Cardiac septum (tissue), 1 donor: ENCODE measurements at regions not wholly inside any gene's neighbourhood (a gene's known extent, or its start where the extent isn't known, plus 50 kb on each side); places are given as distances from the start of the nearest gene placed in this dataset.

Source experiments
- DNase-seq: peaks from one replicate; pipeline ENCODE4 v3.0.0-alpha.2; 2020; ENCODE audit warnings: low spot score
- intact Hi-C: fragments of 100-400 bp; cut with DNase I; formaldehyde crosslinking; loops from one replicate; pipeline ENCODE4 v1.14.0; 2022
- donor health status: DM: no; HTN: no; CAD: no.

DNA sequence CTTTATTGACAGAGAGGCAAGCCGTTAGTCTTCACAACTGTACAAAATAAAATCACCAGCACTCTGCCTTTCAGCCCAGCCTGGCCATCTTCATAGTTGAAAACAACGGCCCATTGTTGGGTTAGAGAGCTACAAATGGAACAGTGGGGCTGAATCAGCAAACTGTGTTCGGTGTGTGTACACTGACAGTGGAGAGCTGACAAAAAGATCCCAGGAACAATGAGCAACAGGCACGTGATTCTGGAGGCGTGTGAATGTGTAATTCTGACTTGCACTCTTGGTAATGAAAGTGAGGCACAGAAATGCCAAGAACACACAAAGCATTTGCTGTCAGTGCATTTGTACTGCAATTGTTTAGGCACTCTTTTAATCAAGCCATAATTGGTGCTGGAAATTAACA lies 303.7 kb downstream of the WDR11 start:
- intact Hi-C loops = no loop called here
- no peak for DNase-seq

DNA sequence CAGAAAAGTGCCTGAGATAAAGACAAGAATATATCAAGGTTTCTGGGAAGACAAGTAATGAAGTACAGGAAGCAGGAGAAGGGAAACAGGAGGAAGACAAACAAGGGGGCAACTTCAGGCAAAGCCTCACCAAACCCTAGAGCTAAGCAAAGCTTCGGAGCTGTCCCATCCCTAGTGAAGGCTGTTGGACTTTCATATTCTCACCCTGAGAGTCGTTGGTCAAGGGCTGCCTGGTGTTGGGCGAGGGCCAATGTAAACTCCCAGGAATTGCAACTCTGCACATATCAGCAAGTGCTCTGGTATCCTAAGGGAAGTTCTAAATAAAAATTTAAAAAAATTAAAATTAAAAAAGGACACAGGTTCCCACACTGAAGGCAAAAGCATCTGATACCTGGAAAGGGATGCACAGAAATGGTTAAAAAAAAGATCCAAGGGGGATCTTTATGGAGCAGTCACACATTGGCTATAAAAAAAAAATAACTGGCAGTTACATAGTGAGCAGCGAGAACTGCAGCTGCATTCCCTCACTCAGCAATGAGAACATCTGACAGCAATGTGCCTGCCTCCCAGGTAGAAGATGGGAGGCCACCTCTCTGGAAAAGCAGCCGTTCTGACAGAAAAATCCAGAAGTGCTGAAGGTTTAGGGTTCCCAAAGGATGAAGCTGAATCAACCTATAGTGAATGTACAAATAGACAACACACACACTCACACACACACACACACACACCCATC lies 304.7 kb downstream of the WDR11 start:
- DNase-seq = no peak
- intact Hi-C loops = no loop called here

DNA sequence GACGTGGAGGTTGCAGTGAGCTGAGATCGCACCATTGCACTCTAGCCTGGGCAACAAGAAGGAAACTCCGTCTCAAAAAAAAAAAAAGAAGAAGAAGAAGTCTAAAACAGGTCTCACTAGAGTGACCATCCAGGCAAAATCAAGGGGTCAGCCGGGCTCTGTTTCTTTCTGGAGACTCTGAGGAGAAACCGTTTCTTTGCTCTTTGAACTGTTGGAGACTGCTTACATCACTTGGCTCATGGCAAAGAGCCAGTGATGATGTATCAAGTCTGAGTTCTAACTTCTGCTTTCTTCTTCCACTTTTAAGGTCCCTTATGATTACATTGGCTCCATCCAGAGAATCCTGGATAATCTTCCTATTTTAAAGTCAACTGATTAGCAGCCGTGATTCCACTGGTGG lies 306.8 kb downstream of the WDR11 start:
- intact Hi-C loops = no loop called here
- no peak for DNase-seq

DNA sequence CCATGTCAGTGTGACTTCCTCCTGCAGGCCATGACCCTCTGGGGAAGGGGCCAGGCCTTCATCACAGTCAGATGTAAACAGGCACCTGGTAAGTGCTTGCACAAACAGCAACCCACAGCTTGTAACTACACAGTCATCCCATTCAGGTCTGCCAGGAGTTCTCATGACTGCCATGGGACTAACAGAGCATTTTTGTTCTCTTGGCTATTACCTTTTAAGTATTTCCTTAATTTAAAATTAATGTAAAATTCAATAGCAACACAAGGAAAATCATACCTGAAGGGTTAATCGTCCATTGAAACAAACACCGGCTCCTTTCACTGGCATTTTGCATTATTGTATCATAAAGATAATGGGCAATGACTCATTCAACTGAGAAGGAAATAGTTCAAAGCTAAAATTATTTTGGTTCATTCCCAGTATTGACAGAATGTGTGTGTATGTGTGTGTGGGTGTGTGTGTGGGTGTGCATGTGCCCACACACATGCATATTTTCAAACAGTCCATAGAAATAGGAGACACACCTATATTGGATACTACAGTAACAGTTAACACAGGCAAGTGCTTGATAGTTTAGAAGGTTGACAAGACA lies 307.9 kb downstream of the WDR11 start:
- intact Hi-C loops = no loop called here
- no peak for DNase-seq

DNA sequence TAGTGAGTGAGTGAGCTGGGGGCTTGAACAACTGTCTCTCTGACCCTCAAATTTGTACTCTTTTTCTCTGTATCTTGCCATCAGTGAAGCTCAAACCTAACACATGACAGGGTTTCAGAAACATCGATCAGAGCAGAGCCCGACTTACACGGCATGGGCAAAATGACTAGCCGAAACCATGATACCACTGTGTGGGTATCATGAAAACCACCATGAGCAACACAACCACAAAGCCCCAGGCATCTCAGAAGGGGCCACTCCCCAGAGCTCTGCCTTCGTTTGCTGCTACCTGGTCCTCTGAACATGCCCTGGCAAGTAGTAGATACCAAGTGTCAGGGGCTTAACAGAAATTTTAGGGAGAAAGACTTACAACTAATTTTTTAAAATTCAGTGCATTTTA lies 308.5 kb downstream of the WDR11 start:
- intact Hi-C loops = no loop called here
- no peak for DNase-seq

DNA sequence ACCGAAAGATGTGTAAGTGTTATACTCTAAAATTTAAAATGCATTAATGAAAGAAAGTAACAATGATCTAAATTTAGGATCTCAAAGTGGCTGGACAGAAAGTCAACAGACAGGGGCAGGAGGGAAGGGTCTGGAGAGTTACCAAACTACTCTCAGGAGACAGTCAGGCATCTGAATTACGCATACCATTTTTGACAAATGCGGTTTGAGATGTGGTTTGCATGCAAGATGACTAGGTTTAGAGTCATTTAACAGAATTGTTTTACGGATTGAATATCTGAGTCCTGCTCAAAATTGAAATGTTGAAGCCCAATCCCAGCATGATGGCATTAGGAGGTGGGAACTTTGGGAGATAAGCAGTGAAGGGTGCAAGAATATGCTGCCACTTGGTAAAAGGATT lies 314.1 kb downstream of the WDR11 start:
- DNase-seq = no peak
- intact Hi-C loops = no loop called here

DNA sequence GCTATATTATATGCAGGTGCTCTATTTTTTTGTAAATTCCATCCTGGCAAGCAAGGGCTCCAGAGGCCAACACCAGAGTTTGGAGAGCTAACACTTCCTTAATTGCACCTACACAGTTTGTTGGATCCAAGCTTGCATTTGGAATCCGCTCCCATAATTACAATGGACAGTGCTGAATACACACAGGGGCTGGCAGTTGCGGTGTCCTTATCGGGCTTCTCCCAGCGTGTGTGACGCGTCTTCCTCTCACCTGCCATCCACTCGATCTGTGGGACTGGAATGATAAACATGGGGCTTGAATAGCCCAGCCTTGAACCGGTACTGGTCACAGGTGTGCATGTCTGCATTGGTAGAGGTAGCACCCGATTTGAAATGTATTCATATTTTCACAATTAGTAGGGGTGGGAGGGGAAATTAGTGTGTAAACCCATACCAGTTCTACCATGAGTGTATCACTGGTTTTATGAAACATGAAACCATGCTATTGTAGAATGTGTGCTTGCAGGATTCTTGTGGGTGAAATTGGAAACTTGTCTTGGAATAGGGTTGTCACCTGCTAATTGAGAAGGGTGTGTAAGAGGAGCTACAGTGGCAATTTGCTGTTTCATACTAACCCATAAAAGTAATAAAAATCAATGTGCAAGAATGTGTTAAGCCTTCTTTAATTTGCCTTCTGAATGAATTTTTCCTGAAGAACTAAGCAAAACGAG lies 316.5 kb downstream of the WDR11 start:
- DNase-seq = no peak
- intact Hi-C loops = no loop called here

DNA sequence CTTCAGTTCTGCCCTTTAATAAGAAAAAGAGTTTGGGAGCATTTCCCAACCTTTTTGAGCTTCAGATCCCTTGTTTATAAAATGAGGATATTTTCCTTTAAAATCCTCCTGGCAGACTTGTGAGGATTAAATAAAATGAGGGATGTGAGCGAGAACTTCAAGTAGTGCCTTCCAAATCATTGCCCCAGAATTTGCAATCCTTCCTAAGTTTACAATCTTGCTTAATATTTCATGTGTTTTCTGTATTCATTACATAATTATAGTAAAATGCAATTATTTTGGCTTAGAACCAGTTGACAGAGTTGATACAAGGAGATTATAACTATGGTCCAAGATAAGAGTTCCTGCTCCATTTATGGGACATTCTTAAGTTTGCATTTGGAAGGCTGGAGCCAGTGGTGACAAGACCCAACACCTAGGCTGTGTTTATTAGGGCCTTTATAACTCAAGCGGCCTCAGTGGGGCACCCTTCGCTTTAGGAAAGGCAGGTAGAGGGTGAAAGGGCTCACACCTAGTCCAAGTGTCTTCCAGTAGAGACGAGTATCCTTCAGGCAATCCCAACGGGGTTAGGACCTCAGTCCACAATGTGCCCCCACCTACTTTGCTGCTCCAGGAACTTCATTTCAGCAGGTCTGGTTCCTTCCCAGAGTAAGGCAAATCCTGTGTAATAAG lies 317.5 kb downstream of the WDR11 start:
- intact Hi-C loops = no loop called here
- no peak for DNase-seq

DNA sequence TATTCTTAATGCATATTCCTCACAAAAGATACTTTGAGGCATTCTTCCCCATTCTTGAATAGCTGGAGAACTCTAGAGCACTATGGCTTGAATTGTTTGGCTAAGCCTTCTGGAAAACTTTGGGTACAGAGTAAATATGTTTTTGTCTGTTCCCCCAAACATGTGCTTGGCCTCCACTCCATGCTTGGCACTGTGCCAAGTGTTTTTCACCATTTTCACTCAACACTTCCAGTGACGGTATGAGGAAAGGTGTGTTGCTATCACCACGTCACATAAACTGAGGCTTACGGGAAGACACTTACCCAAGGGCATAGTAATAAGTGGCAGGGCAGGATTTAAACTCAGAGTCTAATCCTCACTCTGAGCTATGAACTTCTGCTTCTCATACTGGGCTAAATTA lies 318.2 kb downstream of the WDR11 start:
- no peak for DNase-seq
- intact Hi-C loops = no loop called here

DNA sequence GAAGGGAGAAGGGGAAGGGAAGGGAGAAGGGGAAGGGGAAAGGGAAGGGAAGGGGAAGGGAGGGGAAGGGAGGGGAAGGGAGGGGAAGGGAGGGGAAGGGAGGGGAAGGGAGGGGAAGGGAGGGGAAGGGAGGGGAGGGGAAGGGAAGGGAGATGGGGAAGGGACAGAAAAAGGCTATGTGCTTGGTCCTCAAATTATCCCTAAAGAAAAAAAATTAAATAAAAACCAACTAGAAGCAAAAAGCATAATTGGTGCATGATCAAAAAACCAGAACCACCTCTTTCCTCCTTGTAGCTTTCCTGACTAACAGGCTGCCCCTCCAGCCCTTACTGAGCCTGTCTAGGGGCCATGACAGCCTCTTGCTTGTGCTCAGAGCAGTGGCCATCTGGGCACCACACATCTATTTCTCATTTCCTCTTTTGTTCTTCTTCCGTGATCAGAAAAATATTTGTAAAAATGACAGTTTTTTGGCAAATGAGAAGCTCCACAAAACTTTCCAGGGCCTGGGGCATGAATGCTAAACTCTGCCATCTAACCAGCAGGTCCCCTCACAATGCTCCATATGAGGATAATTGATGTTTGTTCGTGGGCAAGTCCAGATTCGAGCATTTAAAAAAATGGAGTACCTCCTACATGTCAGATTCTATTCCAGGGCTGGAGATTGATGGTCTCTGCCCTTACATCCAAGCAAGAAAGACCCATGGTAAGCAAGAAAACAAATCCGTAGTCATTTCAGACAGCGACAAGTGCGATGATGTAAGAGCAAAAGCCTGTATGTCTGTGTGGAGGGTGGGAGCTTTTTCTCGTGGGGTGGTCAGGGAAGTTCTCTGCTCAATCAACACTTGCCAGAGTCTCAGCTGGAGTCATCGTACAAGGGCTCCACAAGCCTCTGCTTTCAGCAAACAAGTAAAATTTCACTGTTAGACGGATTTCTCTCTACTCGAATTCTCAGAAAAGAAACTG lies 320.9 kb downstream of the WDR11 start:
- DNase-seq = no peak
- intact Hi-C loops = no loop called here

DNA sequence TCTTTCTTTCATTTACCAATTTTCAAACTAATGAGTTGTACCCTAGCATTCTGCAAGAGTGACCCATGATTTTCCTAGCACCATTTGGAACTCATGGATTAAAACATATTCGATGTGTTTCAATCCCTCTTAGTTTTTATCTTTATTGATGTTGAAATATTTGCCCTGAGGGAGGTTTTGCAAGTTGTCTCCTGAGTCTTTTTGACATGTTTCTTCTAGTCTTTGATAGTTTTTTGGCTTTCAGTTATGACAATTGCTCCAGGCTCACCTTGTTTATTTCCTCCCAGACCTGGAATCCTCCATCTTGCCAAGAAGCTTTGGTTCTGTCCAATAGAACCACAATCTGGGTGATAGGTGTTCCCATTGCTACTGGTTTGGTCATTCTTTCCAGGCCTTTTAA lies 327.8 kb downstream of the WDR11 start:
- no peak for DNase-seq
- intact Hi-C loops = no loop called here

DNA sequence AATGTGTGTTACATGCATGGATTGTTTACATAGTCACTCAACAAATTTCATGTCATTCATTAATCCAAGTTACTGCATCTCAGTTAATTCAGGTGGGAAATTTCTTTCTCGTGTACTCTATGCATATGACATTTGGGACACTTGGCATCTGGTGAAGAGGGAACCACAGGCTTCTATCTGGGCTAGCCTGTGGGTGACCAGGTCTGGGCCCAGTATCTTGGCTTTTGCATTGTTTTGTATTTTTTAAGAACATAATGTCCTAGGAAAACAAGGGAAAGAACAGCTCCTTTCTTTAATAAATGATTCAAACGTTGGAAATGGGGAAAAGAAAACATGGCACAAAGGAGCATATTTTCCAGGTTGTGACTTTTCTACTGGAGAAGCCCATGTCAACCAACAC lies 331.1 kb downstream of the WDR11 start:
- DNase-seq = no peak
- intact Hi-C loops = no loop called here

DNA sequence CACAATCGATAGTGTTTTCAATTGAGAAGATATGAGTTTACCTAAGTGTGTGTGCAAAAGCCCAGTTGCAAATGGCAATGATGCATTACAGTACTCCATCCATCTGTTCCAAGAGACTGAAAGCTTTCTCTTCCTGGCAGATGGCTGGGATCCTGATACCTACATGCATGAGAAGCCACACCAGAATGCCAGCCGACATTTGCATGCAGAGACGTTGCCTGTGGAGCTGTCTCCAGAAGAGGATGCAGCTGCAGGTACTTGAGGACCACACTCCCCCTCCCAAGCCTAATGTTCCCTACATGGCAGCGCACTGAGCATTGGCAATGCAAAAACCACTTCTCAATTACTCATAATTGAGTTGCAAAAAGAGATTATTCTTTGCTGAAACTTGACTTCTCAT lies 332.1 kb downstream of the WDR11 start:
- intact Hi-C loops = no loop called here
- DNase-seq = no peak

DNA sequence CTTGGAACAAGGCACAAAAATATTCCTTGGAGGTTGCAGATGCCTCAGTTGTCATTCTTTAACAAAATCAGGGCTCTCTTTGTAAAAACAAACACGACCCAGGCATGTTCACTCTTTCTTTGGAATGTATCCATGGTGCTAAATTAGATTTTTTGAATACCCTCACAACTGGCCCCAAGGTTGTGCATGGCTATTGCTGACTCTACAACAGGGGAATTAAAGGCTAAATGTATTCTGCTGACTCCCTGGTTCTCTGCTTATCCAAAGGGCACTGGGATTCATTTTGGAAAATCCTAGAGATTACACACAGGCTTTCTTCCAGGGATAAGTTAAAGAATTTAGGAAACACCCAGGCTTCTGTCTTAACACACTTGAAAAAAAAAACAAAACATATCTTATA lies 332.5 kb downstream of the WDR11 start:
- no peak for DNase-seq
- intact Hi-C loops = no loop called here

DNA sequence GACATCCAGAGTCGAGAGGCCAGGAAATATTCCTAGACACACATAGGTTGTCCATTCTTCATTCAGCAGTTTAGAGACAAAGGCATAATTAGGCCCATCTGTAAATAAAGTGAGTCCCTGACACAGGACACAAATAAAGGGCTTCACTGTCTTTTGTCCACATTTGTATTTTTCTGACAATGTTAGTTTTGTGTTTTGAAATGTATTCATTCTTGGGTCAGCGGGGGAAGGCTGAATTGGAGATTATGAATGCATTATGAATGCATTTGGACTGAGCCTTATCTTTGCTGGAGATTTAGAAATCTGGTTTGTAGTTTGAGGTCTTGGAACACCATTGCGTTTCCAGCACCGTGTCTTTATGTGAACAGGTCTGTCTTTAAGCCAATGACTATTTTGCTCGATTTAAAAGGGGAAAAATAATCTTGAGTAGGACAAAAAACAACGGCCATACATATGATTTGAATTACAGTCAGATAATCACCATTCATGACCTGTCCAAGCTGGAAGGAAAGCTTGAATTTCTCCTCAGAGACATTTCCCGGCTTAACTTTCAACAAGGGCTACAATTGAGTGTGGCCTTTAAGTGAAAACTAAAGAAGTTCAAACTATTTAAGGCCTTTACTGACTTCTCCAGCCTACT lies 334.8 kb downstream of the WDR11 start:
- no peak for DNase-seq
- intact Hi-C loops = no loop called here

DNA sequence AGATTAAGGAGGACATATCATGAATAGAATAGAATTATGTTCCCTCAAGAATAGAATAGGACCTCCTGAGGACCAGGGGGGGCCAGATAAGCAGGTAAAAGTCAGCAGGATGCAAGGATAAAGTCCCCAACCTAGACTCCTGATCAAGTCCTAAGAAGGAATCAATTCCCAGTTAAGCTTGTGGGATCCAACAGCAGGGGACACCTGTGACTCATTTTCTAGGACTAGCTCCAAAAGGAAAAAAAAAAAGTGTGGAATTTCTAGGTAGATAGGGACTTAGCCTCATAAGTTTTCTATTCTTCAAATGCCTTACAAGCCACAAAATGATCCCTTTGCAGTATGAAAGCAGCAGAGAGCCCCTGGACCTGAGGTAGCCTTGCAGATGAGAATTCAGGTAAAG lies 336.2 kb downstream of the WDR11 start:
- intact Hi-C loops = no loop called here
- DNase-seq = no peak

DNA sequence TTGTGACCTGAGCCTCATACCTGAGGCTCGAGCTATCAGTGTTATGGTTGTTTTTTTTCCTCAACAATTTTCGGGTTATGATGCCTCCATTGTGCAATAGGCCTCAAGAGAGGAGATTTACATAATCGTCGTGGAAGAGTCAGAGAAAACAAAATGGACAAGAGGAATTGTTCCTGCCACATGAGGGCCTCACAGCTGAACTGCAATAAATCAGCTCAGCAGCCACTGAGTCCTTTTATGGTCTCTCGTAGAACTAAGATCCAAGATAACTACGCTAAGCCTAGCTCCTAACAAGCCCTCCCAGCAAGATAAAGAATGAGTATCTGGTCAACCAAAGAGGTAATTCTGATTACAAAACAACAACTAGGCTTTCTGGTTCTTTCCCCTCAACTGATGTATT lies 336.8 kb downstream of the WDR11 start:
- intact Hi-C loops = no loop called here
- no peak for DNase-seq

DNA sequence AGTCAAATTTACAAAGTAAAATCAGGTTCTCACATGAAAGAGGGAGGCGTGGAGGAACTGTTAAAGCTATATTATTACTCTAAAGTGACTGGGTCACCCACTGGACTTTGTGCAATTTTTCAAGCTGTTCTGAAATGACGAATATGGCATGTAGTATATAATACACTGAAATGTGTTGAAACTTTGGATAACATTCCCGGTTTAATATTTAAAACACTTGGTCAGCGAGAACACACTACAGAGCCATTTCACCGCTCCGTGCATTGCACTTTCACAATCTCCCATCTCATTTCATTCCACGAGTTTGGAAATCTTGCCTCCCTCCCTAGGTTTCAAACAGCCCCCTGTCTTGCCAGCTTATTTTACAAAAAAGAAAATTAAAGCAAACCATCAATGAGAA lies 337.9 kb downstream of the WDR11 start:
- intact Hi-C loops = no loop called here

More for the DNA sequence above, 337.9 kb downstream of the WDR11 start:
- no peak for DNase-seq
